SU-DHL-6 (cell line): ENCODE measurements at regions not wholly inside any gene's neighbourhood (a gene's known extent, or its start where the extent isn't known, plus 50 kb on each side); places are given as distances from the start of the nearest gene placed in this dataset.

Experiments used
- EZH2phosphoT487 ChIP-seq: fragments of 200-600 bp; sonication (generic), shearing (Covaris generic); conservative IDR thresholded peaks from 2 replicates; pipeline ENCODE4 v1.6.1; 2018; ENCODE audit warnings: mild to moderate bottlenecking, antibody characterized with exemption, low read length, moderate library complexity, mixed read lengths
- TF ChIP-seq, protein P1 (sequence below): fragments of 200-600 bp; sonication (generic); IDR thresholded peaks from one replicate; pipeline ENCODE4 v1.5.1; 2017; ENCODE audit warnings: antibody characterized with exemption, mild to moderate bottlenecking, low read length, moderate library complexity; ENCODE audit not compliant: insufficient read depth, poor library complexity, severe bottlenecking

DNA sequence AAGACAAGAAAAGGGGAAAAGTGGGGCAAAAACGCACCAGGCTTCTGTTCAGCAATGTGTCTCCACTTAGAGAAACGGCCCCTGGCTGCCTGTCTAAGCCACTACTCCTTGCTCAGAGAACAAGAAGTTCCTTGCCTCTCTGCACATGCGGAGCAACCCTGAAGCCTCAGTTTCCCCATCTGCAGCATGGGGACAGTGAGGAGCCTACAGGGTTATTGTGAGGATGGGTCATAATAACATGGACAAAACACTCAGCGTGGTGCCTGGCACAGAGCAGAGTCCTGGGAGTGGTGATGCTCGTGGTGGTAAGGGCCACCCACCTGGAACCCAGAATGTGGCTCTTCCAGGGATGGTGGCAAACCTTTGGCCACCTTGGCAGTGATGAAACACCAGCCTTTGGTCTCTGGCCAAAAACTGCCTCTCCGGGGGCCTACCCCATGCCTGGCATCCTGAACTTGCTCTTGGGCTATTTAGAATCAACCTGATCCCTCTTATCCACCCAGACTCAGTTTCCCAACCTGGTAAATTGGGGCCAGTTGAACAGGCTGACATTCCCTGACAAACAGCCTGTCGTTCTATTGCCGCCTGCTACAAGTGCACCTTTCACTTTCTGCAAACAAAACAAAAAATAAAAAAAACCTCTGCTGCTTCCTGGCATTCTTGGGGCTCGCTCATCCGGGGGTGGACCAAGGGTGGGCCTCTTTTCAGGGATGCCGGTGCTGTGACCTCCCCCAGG, 56.5 kb upstream of the DLK1 start:
- TF ChIP-seq, protein P1, sequence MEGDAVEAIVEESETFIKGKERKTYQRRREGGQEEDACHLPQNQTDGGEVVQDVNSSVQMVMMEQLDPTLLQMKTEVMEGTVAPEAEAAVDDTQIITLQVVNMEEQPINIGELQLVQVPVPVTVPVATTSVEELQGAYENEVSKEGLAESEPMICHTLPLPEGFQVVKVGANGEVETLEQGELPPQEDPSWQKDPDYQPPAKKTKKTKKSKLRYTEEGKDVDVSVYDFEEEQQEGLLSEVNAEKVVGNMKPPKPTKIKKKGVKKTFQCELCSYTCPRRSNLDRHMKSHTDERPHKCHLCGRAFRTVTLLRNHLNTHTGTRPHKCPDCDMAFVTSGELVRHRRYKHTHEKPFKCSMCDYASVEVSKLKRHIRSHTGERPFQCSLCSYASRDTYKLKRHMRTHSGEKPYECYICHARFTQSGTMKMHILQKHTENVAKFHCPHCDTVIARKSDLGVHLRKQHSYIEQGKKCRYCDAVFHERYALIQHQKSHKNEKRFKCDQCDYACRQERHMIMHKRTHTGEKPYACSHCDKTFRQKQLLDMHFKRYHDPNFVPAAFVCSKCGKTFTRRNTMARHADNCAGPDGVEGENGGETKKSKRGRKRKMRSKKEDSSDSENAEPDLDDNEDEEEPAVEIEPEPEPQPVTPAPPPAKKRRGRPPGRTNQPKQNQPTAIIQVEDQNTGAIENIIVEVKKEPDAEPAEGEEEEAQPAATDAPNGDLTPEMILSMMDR = no peak
- no peak for TF ChIP-seq EZH2phosphoT487
